NB4 (cell line): ENCODE measurements at regions not wholly inside any gene's neighbourhood (a gene's known extent, or its start where the extent isn't known, plus 50 kb on each side); places are given as distances from the start of the nearest gene placed in this dataset.

ENCODE experiments used
- MAX ChIP-seq: IDR thresholded peaks from 2 replicates; pipeline ENCODE4 v1.6.1; 2011; ENCODE audit warnings: low read depth, low read length
- MYC ChIP-seq: IDR thresholded peaks from 2 replicates; pipeline ENCODE4 v1.6.1; 2011; ENCODE audit warnings: low read depth, low read length
- POLR2A ChIP-seq: IDR thresholded peaks from 2 replicates; pipeline ENCODE4 v1.6.1; 2011; ENCODE audit warnings: mild to moderate bottlenecking; ENCODE audit not compliant: insufficient read length; ENCODE audit errors: extremely low read depth
- TF ChIP-seq, protein P1 (sequence below): IDR thresholded peaks from one replicate; pipeline ENCODE4 v1.5.1; 2012; ENCODE audit warnings: low read depth, low read length

DNA sequence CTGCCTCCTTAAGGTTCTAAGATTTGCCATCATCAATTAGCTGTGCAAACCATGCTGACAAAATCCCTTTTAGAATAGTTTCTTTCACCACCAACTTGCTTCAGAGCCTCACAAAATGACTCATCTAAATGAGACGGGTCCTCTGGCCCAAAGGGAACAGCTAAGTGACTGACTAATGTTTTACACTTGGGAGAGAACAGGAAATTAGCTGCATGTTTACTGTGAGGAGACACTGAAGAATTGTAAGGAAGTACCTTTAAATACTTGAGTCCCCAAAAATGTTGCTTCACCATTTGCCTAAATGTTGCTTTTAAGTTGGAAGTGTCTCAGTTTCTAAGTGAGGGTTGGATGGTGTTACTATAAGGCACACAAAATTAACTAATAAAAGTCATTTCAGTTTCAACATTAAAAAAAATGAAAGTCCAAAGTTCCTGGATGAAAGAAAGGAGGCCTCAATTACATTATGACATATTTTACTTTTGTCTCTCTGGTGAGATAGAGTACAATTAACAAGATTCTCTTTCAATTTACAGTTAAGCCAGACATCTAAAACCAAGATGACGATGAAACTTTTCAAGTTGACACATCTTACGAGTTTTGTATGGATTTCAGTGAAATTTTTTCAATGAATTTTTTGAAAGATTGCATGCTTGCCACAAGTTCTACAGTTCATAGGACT is 229.1 kb upstream of the FN1 start:
- TF ChIP-seq, protein P1, sequence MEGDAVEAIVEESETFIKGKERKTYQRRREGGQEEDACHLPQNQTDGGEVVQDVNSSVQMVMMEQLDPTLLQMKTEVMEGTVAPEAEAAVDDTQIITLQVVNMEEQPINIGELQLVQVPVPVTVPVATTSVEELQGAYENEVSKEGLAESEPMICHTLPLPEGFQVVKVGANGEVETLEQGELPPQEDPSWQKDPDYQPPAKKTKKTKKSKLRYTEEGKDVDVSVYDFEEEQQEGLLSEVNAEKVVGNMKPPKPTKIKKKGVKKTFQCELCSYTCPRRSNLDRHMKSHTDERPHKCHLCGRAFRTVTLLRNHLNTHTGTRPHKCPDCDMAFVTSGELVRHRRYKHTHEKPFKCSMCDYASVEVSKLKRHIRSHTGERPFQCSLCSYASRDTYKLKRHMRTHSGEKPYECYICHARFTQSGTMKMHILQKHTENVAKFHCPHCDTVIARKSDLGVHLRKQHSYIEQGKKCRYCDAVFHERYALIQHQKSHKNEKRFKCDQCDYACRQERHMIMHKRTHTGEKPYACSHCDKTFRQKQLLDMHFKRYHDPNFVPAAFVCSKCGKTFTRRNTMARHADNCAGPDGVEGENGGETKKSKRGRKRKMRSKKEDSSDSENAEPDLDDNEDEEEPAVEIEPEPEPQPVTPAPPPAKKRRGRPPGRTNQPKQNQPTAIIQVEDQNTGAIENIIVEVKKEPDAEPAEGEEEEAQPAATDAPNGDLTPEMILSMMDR, result no peak
- TF ChIP-seq POLR2A, result no peak
- peak; percentile 34; the same call in 1 of the 2 replicates for TF ChIP-seq MAX
- 0 out of 2 replicates have a peak, but pooled peaks have one; percentile 29 for TF ChIP-seq MYC
